ENCODE measurements at regions not wholly inside any gene's neighbourhood (a gene's known extent, or its start where the extent isn't known, plus 50 kb on each side); places are given as distances from the start of the nearest gene placed in this dataset.

DNA sequence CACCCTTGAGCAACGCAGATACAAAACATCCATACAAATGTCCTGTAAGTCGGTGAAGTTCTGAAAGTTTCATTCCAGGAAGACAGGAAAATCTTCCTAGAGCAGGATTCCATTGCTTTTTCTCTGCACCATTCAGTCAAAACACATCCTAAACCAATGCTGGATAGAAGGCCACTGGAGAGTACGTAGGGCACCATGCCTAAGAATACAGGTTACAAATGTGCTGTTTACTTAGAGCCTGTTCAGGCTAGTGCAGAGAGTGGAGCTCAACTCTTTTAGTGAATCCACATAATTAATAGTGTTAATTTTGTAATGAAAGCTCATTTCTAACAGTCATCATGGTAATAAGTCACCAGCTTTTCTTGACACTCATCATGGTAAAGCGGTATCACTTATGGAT is 187.6 kb downstream of the NHLRC3 start:
- WGBS, 2 donors: 62 to 74% methylated on average over 4 of the region's 4 CpGs

DNA sequence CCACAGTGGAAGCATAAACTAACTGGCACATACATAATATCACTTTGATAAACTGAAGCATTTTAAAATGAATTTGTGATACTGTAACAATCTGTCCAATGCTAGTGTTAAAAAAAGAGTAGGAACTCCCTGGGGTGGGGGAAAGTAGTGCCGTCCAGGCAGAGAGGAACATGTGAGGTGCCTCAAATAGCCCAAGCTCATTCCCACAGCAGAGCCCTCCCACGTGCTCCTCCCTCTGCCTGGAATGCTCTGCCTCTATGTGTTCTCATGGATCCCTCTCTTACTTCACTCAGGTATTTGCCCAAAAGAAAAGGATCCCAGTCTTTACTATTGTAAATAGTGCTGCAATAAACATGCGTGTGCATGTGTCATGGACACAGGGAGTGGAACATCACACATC is 188.1 kb downstream of the NHLRC3 start:
- WGBS, 2 donors: 60 to 63% methylated on average over 3 of the region's 3 CpGs
- intact Hi-C loops (cut with DNase I; ENCODE audit: low total_unique reads): no loop called here
- DNase-seq (ENCODE audit: low spot score in 2 of 2): no peak
- no peak for TF ChIP-seq POLR2A (IDR thresholded peaks at IDR 0.05)
- H3K4me3 ChIP-seq (ENCODE audit: low read depth, poor library complexity, severe bottlenecking): no peak overlapping the region

More for the DNA sequence above, 187.6 kb downstream of the NHLRC3 start:
- intact Hi-C loops (cut with DNase I; ENCODE audit: low total_unique reads): no loop called here
- DNase-seq (ENCODE audit: low spot score in 2 of 2): no peak
- no peak for TF ChIP-seq POLR2A (IDR thresholded peaks at IDR 0.05)
- TF ChIP-seq, protein P1, sequence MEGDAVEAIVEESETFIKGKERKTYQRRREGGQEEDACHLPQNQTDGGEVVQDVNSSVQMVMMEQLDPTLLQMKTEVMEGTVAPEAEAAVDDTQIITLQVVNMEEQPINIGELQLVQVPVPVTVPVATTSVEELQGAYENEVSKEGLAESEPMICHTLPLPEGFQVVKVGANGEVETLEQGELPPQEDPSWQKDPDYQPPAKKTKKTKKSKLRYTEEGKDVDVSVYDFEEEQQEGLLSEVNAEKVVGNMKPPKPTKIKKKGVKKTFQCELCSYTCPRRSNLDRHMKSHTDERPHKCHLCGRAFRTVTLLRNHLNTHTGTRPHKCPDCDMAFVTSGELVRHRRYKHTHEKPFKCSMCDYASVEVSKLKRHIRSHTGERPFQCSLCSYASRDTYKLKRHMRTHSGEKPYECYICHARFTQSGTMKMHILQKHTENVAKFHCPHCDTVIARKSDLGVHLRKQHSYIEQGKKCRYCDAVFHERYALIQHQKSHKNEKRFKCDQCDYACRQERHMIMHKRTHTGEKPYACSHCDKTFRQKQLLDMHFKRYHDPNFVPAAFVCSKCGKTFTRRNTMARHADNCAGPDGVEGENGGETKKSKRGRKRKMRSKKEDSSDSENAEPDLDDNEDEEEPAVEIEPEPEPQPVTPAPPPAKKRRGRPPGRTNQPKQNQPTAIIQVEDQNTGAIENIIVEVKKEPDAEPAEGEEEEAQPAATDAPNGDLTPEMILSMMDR (IDR thresholded peaks at IDR 0.05): no peak
- H3K4me3 ChIP-seq (ENCODE audit: low read depth, poor library complexity, severe bottlenecking): no peak overlapping the region

DNA sequence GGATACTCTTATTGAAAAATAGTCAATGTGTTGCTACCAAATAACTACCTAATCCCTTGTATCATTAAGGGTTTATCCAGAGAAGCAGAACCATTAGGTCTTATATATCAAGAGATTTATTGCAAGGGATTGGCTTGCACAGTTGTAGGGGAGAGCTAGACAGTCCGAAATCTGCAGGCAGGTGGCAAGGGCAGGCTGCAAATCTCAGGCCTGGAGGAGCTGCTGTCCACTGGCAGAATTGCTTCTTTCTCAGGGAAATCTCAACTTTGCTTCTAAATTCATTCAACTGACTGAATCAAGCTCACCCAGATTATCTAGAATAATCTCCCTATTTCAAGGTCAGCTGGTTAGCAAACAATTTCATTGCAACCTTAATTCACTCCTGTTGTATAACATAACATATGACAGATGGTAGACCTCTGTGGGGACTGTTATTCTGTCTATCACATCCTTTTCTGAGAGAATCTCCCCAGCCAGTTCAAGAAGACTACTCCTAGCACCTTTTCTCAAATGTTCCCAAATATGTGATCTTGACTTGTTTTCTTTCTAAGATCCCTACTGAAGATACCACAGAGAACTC is 194.2 kb downstream of the NHLRC3 start:
- H3K4me3 ChIP-seq (ENCODE audit: low read depth, poor library complexity, severe bottlenecking): no peak overlapping the region
- 83 to 90% methylated on average over 1 of the region's 1 CpG for WGBS, 2 donors
- DNase-seq (ENCODE audit: low spot score in 2 of 2): no peak
- TF ChIP-seq, protein P1 (IDR thresholded peaks at IDR 0.05): no peak
- TF ChIP-seq POLR2A (IDR thresholded peaks at IDR 0.05): no peak
- intact Hi-C loops (cut with DNase I; ENCODE audit: low total_unique reads): no loop called here

DNA sequence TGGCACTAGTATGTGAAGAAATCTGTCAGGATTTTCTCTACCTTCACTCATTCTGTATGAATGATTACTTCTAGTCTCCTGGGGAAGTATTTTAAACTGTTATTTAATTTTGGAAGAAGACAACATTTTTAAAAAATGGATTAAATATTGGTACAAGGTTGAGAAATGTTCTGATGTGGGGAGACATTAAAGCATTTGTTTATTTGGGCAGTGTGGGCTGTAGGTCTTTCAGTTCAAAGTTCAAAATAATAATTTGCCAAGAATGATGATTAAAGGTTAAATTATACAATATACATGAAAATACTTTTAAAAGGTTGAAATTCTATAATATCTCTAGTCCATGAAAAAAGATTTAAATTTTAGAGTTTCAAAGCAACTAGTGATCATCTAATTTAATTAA is 194.7 kb downstream of the NHLRC3 start:
- H3K4me3 ChIP-seq (ENCODE audit: low read depth, poor library complexity, severe bottlenecking): no peak overlapping the region
- TF ChIP-seq POLR2A (IDR thresholded peaks at IDR 0.05): no peak
- TF ChIP-seq, protein P1 (IDR thresholded peaks at IDR 0.05): no peak
- no peak for DNase-seq (ENCODE audit: low spot score in 2 of 2)
- intact Hi-C loops (cut with DNase I; ENCODE audit: low total_unique reads): no loop called here

DNA sequence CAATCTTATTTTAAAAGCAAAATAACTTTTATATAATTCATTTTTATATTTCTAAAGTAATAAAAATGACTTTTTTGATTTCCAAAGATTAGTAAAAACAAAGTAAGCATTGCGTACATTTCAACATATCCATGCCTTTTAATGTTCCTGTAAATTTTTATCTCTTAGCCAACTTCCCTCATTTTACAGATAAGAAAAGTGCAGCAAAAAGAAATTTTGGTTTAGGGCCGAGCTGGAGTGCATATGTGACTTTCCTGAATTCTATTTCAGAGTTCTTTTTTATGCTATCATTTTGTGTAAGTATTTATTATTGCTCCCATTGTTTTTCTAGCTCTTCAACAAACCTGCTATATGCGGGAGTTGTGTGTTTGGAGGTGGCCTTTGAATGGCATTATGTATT is 195.3 kb downstream of the NHLRC3 start:
- no peak for TF ChIP-seq POLR2A (IDR thresholded peaks at IDR 0.05)
- TF ChIP-seq, protein P1 (IDR thresholded peaks at IDR 0.05): no peak
- WGBS, 2 donors: 93% methylated on average over 3 of the region's 3 CpGs
- no peak for DNase-seq (ENCODE audit: low spot score in 2 of 2)
- intact Hi-C loops (cut with DNase I; ENCODE audit: low total_unique reads): no loop called here
- H3K4me3 ChIP-seq (ENCODE audit: low read depth, poor library complexity, severe bottlenecking): no peak overlapping the region

DNA sequence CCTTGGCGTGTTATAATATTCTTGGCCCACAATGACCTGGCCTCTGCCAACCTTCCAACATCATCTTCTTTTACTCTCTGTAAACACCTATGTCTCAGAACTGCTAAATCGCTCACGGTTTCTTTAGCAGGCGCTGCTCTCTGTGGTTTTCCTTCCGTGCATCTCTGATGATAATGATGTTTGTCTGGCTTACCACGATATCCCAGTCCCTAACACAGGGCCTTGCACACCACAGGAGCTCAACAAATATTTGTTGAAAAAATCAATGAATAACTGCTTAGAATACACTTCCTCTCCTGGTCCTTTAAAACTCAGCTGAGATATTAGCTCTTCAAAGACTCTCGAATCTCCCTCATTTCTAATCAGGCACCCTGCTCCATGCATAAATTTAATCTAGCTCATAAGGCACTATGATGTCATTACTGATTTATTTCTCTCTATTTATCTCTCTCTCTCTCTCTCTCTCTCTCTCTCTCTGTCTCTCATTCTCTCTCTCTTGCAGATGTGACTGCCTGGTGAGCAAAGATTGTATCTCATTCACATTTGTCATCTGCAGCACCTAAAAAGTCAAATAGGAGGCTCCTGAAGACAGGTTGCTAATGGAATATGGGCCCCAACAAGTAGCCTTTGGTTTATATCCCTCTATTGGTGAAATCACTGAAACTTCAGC is 206.4 kb downstream of the NHLRC3 start:
- intact Hi-C loops (cut with DNase I; ENCODE audit: low total_unique reads): no loop called here
- H3K4me3 ChIP-seq (ENCODE audit: low read depth, poor library complexity, severe bottlenecking): no peak overlapping the region
- 72% methylated on average over 7 of the region's 7 CpGs for WGBS, 2 donors
- no peak for DNase-seq (ENCODE audit: low spot score in 2 of 2)
- TF ChIP-seq, protein P1 (IDR thresholded peaks at IDR 0.05): no peak
- no peak for TF ChIP-seq POLR2A (IDR thresholded peaks at IDR 0.05)
